HUES48 (cell line): ENCODE measurements at regions not wholly inside any gene's neighbourhood (a gene's known extent, or its start where the extent isn't known, plus 50 kb on each side); places are given as distances from the start of the nearest gene placed in this dataset.
"Not testable (repeated sequence)": the region's sequence is repeated elsewhere in the genome, so short reads cannot be mapped to it uniquely, and the experiment has no call there.

Source experiments
- H3K27ac ChIP-seq: one replicate; pipeline ENCODE4 v1.7.0; 2013; ENCODE audit warnings: low read depth, low read length, inconsistent platforms
- H3K27me3 ChIP-seq: 2 replicates; pipeline ENCODE4 v1.6.1; 2013; ENCODE audit warnings: mild to moderate bottlenecking, low read length; ENCODE audit not compliant: control insufficient read depth, insufficient read depth
- H3K36me3 ChIP-seq: 2 replicates; pipeline ENCODE4 v1.6.1; 2013; ENCODE audit warnings: low read length; ENCODE audit not compliant: control insufficient read depth, insufficient read depth
- H3K4me1 ChIP-seq: 2 replicates; pipeline ENCODE4 v1.6.1; 2013; ENCODE audit warnings: mild to moderate bottlenecking, low read length; ENCODE audit not compliant: control insufficient read depth, insufficient read depth
- H3K4me3 ChIP-seq: 2 replicates; pipeline ENCODE4 v1.5.1; 2013; ENCODE audit warnings: mild to moderate bottlenecking, low read depth, low read length
- H3K9ac ChIP-seq: 2 replicates; pipeline ENCODE4 v1.6.1; 2013; ENCODE audit warnings: mild to moderate bottlenecking, low read depth, low read length, moderate library complexity
- H3K9me3 ChIP-seq: 2 replicates; pipeline ENCODE4 v1.6.1; 2013; ENCODE audit warnings: low read length; ENCODE audit not compliant: control insufficient read depth, insufficient read depth

DNA sequence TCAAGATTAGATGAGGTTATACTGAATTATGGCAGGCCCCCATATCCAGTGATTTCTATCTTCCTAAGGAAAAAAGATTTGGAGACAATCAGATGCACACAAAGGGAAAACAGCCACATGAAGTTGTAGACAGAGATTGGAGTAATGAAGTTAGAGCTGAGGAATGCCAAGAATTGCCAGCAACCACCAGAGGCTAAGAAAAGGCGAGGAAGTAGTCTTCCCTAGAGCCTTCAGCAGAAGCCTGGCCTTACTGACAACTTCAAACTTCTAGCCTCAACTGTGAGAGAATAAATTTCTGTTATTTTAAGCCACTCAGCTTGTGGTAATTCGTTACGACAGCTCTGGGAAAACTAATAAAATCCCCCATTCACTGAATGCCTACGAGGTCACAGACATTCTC is 473.9 kb downstream of the COL12A1 start:
- H3K9me3 ChIP-seq = no peaks in the 10 kb centered on the region
- no peak overlapping the region for H3K9ac ChIP-seq
- H3K27me3 ChIP-seq = no peaks in the 10 kb centered on the region
- H3K4me1 ChIP-seq = peaks cover 3% of the 10 kb centered on the region; the same call in 1 of the 2 replicates
- H3K4me3 ChIP-seq = no peak overlapping the region
- H3K27ac ChIP-seq = no peak overlapping the region
- no peaks in the 10 kb centered on the region for H3K36me3 ChIP-seq

GRCh38 chr6:74731204-74731603 is 474.6 kb downstream of the COL12A1 start:
- no peak overlapping the region for H3K27ac ChIP-seq
- H3K9me3 ChIP-seq = no peaks in the 10 kb centered on the region
- H3K27me3 ChIP-seq = no peaks in the 10 kb centered on the region
- no peak overlapping the region for H3K4me3 ChIP-seq
- H3K36me3 ChIP-seq = no peaks in the 10 kb centered on the region
- no peak overlapping the region for H3K9ac ChIP-seq
- H3K4me1 ChIP-seq = peaks cover 3% of the 10 kb centered on the region; the same call in 1 of the 2 replicates

DNA sequence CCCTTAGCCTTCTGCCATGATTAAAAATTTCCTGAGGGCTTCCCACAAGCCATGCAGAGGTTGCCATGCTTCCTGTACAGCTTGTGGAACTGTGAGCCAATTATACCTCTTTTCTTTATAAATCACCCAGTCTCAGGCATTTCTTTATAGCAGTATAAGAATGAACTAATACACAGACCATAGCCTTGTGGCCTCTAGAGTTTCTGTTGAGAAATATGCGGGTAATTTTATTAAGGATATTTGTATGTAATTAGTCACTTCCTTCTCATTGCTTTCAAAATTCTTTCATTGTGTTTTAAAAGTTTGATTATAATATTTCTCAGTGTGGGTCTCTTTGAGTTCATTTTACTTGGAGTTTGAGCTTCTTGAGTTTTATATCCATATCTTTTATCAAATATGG is 484.9 kb downstream of the COL12A1 start:
- H3K27ac ChIP-seq = no peak overlapping the region
- H3K9me3 ChIP-seq = no peaks in the 10 kb centered on the region
- H3K4me1 ChIP-seq = no peaks in the 10 kb centered on the region
- H3K4me3 ChIP-seq = no peak overlapping the region
- H3K27me3 ChIP-seq = no peaks in the 10 kb centered on the region
- H3K36me3 ChIP-seq = no peaks in the 10 kb centered on the region
- no peak overlapping the region for H3K9ac ChIP-seq

GRCh38 chr6:74717591-74717990 is 488.3 kb downstream of the COL12A1 start:
- Histone ChIP-seq H3K4me1 (no peaks in the 10 kb centered on the region), H3K9ac (no peak overlapping the region), H3K27me3 (no peaks in the 10 kb centered on the region), H3K27ac (no peak overlapping the region), H3K9me3 (no peaks in the 10 kb centered on the region), H3K36me3 (no peaks in the 10 kb centered on the region), H3K4me3 (no peak overlapping the region)

GRCh38 chr6:74715355-74716085 is 490.3 kb downstream of the COL12A1 start:
- Histone ChIP-seq H3K4me3 (no peak overlapping the region), H3K36me3 (no peaks in the 10 kb centered on the region), H3K27me3 (no peaks in the 10 kb centered on the region), H3K4me1 (no peaks in the 10 kb centered on the region), H3K9ac (no peak overlapping the region), H3K27ac (no peak overlapping the region), H3K9me3 (no peaks in the 10 kb centered on the region)

DNA sequence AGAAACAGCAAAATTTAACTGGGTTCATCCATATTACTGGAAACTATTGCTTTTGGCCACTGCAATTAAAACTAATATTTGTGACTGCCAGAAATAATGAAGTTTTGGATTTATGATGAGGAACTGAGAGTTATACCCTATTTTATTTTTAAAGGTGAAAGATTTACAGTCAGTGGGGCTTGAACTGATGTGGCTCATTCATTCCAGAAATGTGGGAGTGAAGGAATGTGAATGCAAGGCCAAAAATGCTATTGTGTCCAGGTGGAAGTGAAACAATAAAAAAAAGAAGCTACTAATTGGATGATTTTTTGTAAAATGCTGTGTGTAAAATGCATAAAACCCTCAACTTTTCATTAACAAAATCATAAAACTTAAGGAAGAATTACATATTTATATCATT is 491.9 kb downstream of the COL12A1 start:
- H3K4me1 ChIP-seq = no peaks in the 10 kb centered on the region
- H3K9me3 ChIP-seq = no peaks in the 10 kb centered on the region
- H3K36me3 ChIP-seq = no peaks in the 10 kb centered on the region
- no peak overlapping the region for H3K9ac ChIP-seq
- no peak overlapping the region for H3K27ac ChIP-seq
- H3K27me3 ChIP-seq = no peaks in the 10 kb centered on the region
- H3K4me3 ChIP-seq = no peak overlapping the region

- no peak overlapping the region for H3K27ac ChIP-seq
- H3K4me3 ChIP-seq = no peak overlapping the region
- no peak overlapping the region for H3K9ac ChIP-seq
- no peaks in the 10 kb centered on the region for H3K36me3 ChIP-seq
- no peaks in the 10 kb centered on the region for H3K4me1 ChIP-seq
- H3K27me3 ChIP-seq = no peaks in the 10 kb centered on the region
- H3K9me3 ChIP-seq = no peaks in the 10 kb centered on the region
Observed at GRCh38 chr6:74705451-74705850, 500.4 kb downstream of the COL12A1 start.

DNA sequence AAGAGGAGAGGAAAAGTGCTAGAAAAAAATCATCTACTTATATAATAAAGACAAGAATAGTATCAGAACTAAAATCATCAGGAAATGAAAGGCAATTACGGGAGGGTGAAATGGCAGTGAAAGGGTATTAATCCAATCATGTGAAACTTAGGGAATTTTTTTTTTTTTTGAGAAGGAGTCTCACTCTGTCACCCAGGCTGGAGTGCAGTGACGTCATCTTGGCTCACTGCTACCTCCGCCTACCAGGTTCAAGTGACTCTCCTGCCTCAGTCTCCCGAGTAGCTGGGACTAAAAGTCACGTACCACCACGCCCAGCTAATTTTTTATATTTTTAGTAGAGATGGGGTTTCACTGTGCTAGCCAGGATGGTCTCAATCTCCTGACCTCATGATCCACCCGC is 501.3 kb downstream of the COL12A1 start:
- not testable (repeated sequence) for H3K4me1 ChIP-seq, H3K27me3 ChIP-seq, H3K4me3 ChIP-seq, H3K27ac ChIP-seq, H3K36me3 ChIP-seq, H3K9me3 ChIP-seq, H3K9ac ChIP-seq

GRCh38 chr6:74690365-74690764 is 515.5 kb downstream of the COL12A1 start:
- no peaks in the 10 kb centered on the region for H3K4me1 ChIP-seq
- H3K27me3 ChIP-seq = no peaks in the 10 kb centered on the region
- no peaks in the 10 kb centered on the region for H3K9me3 ChIP-seq
- no peaks in the 10 kb centered on the region for H3K36me3 ChIP-seq
- H3K27ac ChIP-seq = no peak overlapping the region
- H3K4me3 ChIP-seq = no peak overlapping the region
- H3K9ac ChIP-seq = no peak overlapping the region

DNA sequence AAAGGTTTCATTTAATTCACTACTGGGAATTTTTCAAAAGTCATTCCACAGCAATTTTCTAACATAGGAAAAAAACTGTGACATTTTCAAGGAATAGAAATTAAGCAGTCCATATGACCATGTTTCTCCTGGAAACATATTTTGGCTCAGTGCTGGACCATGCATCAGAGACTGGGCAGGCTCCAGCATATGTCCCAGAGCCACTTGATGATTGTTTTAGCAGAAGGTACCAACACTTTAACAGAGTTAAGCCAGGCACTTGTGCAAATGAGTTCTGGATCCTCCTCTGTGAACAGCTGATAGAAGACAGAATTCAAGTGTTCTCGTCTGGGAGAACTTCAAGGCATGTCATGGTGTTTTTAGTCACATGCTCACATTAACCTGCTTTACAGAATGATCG is 516.3 kb downstream of the COL12A1 start:
- no peaks in the 10 kb centered on the region for H3K36me3 ChIP-seq
- H3K27me3 ChIP-seq = no peaks in the 10 kb centered on the region
- H3K4me3 ChIP-seq = no peak overlapping the region
- H3K4me1 ChIP-seq = no peaks in the 10 kb centered on the region
- H3K9me3 ChIP-seq = no peaks in the 10 kb centered on the region
- no peak overlapping the region for H3K27ac ChIP-seq
- no peak overlapping the region for H3K9ac ChIP-seq

GRCh38 chr6:74677463-74677862 is 528.4 kb downstream of the COL12A1 start:
- no peaks in the 10 kb centered on the region for H3K9me3 ChIP-seq
- H3K36me3 ChIP-seq = no peaks in the 10 kb centered on the region
- H3K27ac ChIP-seq = no peak overlapping the region
- no peaks in the 10 kb centered on the region for H3K27me3 ChIP-seq
- no peak overlapping the region for H3K9ac ChIP-seq
- no peak overlapping the region for H3K4me3 ChIP-seq
- H3K4me1 ChIP-seq = no peaks in the 10 kb centered on the region
